Fibroblast of villous mesenchyme (primary cell): ENCODE measurements at regions not wholly inside any gene's neighbourhood (a gene's known extent, or its start where the extent isn't known, plus 50 kb on each side); places are given as distances from the start of the nearest gene placed in this dataset.

ENCODE experiments used
- DNase-seq: peaks from one replicate; pipeline ENCODE4 v3.0.0-alpha.2; 2010; ENCODE audit warnings: low read depth
- H3K4me3 ChIP-seq: 2 replicates; pipeline ENCODE4 v1.5.1; 2011; ENCODE audit warnings: low read depth, mild to moderate bottlenecking, low read length
- CTCF ChIP-seq: IDR thresholded peaks from 2 replicates; pipeline ENCODE4 v1.5.1; 2012; ENCODE audit warnings: low read depth, mild to moderate bottlenecking, low read length; ENCODE audit not compliant: insufficient read depth

- DNase-seq: peak; percentile 54
- no peak for TF ChIP-seq CTCF
- H3K4me3 ChIP-seq: no peak overlapping the region
Measured at GRCh38 chr2:226671141-226671676, 128.4 kb downstream of the IRS1 start.

DNA sequence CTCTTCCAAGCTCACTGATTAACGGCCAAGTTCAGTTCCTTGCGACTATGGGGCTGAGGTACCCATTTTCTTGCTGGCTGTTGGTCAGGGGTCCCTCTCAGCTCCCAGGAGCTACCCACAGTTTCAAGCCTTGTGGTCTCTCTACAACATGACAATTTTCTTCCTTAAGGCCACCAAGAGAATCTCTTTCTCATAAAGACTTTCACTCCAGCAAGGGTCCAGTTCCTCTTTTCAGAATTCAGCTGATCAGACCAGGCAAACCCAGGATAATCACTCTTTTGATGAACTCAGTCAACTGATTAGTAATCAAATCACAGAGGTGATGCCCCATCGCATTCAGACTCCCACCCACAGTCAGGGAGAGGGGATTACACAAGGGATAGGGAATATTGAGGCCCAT lies 129.7 kb downstream of the IRS1 start:
- no peak for TF ChIP-seq CTCF
- no peak for DNase-seq
- H3K4me3 ChIP-seq: no peak overlapping the region

DNA sequence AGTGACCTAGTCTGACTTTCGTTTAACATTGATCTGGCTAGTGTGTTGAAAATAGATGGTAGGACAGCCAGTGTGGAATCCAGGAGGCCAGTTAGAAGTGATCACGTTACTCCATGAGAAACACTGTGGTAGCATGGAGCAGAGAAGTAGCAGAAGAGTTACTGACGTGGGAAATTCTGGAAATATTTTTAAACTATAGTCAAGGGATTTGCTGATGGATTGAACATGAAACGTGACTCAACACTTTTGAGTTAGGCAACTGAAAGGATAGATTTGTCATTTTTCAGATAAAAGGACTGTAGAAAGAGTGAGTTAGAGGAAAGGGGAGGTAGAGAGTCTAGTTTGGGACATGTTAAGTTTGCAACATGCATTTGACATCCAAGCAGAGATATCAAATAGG lies 130.4 kb downstream of the IRS1 start:
- H3K4me3 ChIP-seq: no peak overlapping the region
- DNase-seq: no peak
- TF ChIP-seq CTCF: no peak

DNA sequence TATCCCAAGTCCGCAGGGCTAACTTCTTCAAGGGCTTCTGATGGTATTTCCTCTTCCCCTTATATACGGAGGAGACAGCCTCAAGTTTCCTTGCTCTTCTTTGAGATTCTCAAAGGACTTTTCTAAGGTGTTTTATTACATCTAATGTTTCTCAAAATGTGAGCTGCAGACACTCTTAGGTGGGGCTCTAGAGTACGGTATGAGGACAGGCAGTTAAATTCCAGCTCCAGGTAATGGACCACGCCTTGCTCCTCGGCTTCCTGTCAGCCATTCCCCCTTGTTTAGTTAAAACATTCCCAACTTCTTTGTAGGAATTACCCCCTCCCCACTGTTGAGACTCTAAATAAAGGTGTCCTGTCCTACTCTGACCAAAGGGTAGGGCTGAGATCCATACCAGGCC lies 131.9 kb downstream of the IRS1 start:
- DNase-seq: no peak
- H3K4me3 ChIP-seq: no peak overlapping the region
- no peak for TF ChIP-seq CTCF

DNA sequence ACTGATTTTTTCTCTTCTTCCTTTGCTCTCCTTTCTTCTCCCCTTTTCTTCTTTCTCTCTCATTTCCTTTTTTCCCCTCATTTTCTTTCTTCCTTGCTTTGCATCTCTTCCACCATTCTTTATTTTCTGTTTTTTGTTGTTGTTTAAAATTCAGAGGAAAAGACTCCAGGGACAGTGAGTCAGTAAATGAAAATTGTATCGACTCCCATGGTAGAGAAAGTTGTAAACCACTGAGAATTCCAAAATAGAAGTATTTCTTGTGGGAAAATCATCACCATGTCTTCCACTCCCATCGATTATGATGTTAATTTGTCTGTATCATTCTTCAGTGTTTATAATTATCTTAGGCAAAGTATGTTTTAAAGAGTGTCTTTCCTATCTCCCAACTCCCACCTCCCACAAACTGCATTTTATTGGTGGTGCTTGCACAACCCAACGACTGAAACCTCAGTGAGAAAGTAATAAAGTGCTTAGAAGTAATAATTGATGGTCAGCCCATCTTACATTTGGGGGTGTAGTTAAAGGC lies 134.3 kb downstream of the IRS1 start:
- no peak for TF ChIP-seq CTCF
- DNase-seq: peak; percentile 67
- H3K4me3 ChIP-seq: no peak overlapping the region

DNA sequence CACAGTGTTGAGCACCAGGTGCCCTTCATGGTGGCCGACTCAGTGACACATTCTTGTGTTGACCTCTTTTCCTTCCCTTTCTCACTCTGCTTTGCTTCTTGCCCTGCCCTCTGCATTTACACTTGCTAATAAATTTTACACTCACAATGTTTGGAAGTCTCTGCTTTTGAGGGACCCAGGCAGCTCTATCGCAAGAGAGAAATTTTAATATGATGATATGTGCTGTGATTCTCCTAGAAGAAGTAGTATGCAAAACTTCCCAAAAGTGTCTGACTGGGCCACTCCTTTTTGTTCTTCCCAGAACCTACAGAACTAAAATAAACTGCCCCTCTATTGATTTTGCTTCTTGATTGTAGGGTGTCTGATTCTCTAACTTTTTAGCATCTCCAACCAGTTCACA lies 135.0 kb downstream of the IRS1 start:
- no peak for TF ChIP-seq CTCF
- no peak for DNase-seq
- no peak overlapping the region for H3K4me3 ChIP-seq

- no peak overlapping the region for H3K4me3 ChIP-seq
- DNase-seq: no peak
- no peak for TF ChIP-seq CTCF
Measured at GRCh38 chr2:226664140-226664539, 135.5 kb downstream of the IRS1 start.
